PC-9 (cell line): ENCODE measurements at regions not wholly inside any gene's neighbourhood (a gene's known extent, or its start where the extent isn't known, plus 50 kb on each side); places are given as distances from the start of the nearest gene placed in this dataset.

Source experiments
- EZH2 ChIP-seq: fragments of 200-600 bp; sonication (generic); IDR thresholded peaks from 2 replicates; pipeline ENCODE4 v1.8.0; 2017; ENCODE audit warnings: antibody characterized with exemption, low read depth
- TF ChIP-seq, protein P1 (sequence below): fragments of 200-600 bp; sonication (generic); conservative IDR thresholded peaks from 2 replicates; pipeline ENCODE4 v1.6.1; 2017; ENCODE audit warnings: mixed run types, antibody characterized with exemption, mild to moderate bottlenecking, moderate library complexity

GRCh38 chr7:68748934-68749900 lies 849.1 kb upstream of the AUTS2 start:
- TF ChIP-seq, protein P1, sequence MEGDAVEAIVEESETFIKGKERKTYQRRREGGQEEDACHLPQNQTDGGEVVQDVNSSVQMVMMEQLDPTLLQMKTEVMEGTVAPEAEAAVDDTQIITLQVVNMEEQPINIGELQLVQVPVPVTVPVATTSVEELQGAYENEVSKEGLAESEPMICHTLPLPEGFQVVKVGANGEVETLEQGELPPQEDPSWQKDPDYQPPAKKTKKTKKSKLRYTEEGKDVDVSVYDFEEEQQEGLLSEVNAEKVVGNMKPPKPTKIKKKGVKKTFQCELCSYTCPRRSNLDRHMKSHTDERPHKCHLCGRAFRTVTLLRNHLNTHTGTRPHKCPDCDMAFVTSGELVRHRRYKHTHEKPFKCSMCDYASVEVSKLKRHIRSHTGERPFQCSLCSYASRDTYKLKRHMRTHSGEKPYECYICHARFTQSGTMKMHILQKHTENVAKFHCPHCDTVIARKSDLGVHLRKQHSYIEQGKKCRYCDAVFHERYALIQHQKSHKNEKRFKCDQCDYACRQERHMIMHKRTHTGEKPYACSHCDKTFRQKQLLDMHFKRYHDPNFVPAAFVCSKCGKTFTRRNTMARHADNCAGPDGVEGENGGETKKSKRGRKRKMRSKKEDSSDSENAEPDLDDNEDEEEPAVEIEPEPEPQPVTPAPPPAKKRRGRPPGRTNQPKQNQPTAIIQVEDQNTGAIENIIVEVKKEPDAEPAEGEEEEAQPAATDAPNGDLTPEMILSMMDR = no peak
- no peak for TF ChIP-seq EZH2
